SKM-1 treated with dmso at 0.1 percent for 144 hours (cell line): ENCODE measurements at regions not wholly inside any gene's neighbourhood (a gene's known extent, or its start where the extent isn't known, plus 50 kb on each side); places are given as distances from the start of the nearest gene placed in this dataset.
"Not testable (repeated sequence)": the region's sequence is repeated elsewhere in the genome, so short reads cannot be mapped to it uniquely, and the experiment has no call there.

Source experiments
- DNase-seq: peaks from one replicate; lab custom pipeline; 2025; ENCODE audit not compliant: unreplicated experiment; lab: John Stamatoyannopoulos, UW

DNA sequence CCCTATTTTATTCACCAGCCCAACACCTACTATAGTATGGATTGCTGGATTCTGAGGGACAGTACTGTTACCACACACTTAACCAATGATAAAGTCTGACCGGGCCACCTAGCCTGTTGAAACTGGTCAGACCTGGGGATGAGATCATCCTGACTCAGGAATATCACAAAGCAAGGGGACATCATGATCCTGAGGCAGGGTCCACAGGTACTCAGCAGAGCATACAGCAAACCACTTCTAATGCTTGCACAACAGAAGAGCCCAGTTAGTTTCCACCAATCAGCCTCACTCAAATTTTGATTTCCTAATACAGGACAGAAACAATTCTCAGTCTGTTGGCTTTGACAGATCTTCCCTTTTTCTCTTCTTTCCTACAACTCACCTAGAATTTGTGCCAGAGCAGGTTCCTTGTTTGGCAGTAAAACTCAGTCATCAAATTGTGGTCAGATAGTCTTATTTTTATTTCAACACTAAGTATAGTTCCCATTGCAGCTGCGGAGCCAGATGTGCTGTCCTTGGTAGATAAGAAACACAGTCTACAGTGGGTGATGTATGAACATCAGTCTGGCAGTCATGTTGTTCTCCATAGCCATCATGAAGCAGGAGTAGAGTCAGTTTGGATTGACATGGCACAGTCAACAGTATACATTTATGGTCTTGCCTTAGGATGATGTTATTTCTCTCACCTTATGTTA lies 90.1 kb upstream of the PRR23C start:
- DNase-seq, result no peak

DNA sequence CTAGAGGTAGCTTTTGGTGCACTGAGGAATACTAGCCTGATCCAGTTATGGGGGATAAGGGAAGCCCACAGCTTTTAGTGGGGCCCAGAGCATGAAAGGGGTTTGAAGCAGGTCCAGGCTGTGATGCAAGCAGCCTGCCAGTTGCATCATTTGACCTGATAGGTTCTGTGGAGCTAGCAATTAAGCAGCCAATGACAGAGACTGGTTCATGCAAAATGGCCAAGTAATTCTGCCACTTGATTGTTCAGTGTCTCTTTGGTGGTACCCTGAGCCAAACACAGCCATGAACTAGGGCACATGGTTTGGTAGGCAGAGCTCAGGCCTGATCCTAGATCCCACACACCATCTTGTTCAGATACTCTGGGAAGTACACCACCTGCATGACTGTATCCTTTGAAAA lies 91.0 kb upstream of the PRR23C start:
- no peak for DNase-seq

DNA sequence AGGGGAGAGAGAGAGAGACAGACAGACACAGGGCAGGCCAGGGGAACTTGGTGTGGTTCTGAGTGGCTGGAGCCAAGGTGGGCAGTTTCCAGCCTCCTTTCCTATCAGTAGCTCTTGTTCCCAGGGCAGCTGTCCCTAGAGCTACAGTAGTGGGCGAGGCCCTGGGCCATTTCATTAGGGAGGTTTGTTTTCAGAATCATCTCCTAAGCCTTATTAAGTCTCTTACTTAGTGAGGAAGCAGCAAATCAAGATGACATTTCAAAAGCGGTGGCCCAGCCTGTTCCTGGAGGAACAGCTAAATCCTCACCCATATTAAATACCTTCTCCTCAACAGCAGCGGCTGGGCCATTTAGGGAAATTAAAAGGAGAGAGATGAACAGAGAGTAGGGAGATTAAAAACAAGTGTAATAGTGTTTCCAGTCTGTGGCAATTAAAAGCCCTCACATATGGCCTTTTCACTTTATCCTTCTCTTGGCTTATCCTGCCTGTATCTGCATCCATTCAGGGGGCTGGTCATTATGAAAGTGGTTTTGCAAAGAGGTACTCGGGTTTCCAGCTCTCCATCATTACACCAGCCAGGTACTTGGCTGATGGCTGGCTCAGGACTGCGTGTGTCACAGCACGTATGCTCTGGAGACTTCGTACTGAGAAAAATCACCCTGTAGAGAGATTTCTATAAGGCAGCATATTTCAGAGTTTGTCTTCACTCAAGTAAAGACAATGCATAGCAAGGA lies 91.9 kb upstream of the PRR23C start:
- no peak for DNase-seq

DNA sequence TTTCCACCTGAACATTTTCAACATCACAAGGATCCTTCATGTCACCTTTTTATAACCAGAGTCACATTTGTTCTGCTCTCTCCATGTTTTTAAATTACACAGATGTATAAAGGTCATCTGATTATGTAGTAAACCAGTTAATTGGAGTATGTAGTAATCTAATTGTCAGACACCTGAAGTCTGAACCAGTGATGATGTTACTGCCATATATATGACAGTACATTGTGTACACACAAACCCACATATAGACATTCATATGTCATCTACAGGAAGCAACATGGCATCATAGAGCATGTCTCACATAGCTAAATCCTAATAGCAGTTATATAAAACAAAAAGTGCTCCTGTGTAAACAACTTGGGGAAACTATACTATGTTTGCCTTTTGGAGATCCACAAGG lies 95.9 kb upstream of the PRR23C start:
- no peak for DNase-seq

DNA sequence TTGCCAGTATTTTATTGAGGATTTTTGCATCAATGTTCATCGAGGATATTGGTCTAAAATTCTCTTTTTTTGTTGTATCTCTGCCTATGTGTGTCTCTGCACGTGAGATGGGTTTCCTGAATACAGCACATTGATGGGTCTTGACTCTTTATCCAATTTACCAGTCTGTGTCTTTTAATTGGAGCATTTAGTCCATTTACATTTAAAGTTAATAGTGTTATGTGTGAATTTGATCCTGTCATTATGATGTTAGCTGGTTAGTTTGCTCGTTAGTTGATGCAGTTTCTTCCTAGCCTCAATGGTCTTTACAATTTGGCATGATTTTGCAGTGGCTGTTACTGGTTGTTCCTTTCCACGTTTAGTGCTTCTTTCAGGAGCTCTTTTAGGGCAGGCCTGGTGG lies 101.3 kb upstream of the PRR23C start:
- DNase-seq, result not testable (repeated sequence)

DNA sequence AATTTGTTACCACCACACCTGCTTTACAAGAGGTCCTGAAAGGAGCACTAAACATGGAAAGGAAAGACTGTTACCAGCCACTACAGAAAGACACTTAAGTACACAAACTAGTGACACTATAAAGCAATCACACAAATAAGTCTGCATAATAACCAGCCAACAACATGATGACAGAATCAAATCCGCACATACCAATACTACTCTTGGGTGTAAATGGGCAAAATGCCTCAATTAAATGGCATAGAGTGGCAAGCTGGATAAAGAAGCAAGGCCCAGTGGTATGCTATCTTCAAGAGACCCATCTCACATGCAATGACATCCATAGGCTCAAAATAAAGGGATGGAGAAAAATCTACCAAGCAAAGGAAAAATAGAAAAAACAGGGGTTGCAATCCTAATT lies 106.8 kb upstream of the PRR23C start:
- no peak for DNase-seq

DNA sequence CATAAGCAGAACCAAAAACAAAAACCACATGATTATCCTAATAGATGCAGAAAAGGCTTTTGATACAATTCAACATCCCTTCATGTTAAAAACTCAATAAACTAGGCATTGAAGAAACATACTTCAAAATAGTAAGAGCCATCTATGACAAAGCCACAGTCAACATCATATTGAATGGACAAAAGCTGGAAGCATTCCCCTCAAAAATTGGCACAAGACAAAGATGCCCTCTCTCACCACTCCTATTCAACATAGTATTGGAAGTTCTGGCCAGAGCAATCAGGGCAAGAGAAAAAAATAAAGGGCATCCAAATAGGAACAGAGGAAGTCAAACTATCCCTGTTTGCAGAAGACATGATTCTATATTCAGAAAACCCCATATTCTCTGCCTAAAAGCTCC lies 108.7 kb upstream of the PRR23C start:
- not testable (repeated sequence) for DNase-seq

DNA sequence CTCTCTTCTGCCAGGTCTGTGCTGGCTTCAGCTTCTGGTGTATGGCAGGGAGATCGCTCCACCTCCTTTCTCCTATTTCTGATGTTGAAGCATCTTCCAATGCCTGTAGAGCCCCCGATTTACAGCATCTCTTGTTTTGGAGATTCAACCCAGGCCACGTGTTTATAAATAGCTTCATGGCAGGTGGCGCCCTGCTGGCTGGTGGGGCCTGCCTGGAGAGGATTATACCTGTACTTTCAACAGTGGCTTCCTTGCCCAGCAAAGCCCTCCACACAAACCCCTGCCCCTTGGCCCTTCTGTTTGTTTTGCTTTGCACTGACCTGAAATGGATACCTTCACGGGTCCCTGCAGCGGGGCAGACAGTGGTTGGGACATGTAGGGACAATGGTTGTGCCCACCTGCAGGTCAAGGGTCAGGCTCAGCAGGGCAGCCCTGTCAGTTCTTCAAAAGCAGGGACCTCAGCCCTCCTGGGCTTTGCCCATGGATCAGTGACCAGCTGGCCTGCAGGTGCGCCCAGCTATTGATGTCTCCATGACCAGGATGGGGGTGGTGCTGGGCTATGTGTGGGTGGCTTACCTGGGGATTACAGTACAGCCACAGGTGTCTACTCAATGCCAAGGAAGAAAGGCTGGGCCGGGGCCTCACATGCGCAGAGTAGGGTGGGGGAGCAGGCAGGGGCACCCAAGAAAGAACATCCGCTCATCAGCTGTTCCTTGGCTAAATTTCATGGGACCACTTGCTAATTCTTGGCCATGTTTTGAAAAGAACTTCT lies 112.7 kb upstream of the PRR23C start:
- DNase-seq, result no peak

DNA sequence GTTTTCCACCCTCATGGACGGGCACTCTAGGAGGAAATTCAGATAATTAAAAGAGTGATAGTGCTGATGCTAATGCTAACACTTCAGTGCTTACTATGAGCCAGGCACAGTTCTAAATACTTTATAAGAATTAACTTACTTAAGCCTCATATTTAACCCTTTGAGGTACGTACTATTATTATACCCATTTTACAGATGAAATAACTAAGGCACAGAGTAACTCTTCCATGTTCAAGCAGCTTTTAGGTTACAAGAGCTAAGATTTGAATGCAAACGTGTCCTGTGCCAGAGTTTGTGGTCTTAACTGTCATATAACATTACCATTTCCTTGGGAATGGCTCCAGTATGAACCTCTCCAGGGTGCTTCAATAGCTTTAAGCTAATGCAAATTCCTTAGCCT lies 114.7 kb upstream of the PRR23C start:
- DNase-seq, result no peak

DNA sequence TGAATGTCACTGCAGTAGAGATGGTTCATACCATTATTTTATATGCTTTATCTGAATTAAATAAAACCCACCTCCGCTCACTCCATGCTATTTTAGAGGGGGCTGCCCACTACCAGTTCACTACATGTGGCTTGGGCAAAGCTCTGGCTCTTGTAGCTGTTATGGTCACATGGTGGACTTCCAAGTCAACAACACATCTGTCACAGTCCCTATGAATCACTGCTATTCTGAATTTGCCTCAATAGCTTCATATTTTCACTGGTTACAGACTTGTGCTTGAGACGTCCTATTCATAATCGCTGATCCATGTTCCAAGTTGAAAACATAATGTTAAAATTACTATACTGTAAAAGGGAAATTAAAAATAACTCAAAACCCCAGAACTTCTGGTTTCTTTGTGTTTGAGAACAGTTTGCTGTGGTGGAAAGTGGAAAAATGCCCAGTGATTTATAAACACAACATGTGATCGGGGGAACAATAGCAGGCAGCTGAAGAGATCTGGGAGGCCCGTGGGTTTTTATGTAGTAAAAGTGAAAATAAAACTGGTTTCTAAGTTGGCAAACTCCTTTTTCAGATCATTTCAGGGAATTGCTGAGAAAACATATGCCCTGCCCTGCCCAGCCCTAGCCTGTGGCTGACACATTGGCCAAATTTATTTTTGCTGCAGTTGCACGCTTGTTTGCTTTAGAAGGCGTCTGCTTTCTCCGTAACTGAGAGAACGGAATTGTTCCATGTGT lies 128.8 kb upstream of the PRR23C start:
- no peak for DNase-seq

DNA sequence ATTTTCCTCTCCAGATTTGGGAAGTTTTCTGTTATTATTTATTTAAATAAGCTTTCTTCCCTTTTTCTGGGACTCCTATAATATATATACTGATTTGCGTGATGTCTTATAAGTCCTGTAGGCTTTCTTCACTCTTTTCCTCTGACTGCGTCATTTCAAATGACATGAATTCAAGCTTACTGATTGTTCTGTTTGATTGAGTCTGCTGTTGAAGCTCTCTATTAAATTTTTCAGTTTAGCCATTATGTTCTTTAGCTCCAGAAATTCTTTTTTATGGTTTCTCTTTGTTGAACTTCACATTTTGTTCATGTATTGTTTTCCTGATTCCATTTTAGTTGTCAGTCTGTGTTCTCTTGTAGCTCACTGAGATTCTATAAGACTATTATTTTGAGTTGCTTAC lies 135.8 kb upstream of the PRR23C start:
- no peak for DNase-seq

DNA sequence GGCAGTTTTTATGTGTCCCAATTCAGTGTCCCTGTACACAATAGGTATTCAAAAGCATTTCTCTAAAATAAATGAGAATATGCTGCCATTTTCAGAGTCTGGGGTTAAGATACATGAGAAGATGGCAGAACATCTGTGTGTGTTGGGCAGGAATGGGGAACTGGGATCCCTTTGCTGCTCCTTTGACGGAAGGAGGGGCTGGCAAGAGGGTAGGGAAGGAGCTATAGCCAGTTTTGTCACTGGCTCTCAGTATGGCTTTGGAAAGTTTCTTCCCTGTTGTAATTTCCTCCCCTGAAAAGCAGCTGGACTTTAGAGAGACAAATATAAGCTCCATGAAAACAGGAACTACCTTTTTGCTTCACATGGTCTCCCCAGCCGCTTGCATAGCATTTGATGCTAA lies 137.5 kb upstream of the PRR23C start:
- no peak for DNase-seq

DNA sequence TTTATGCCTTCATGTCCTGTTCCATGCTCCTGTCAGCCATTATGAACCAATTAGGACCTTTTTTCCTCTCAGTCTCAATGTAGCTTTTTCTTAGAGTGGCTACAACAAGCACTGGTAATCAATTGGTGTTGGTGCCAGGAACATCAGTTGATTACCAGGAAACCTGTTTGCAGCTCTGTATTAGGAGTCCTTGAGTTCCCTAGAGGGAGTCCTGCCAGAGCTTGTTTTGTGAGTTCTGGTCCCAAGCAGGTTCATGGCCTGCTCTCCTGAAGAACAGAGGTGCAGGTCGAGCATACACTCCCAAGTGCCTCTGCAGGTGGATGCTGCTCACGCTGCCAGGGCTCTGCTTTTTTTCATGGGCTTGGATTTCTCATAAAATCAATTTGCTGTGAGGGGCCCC lies 137.9 kb upstream of the PRR23C start:
- DNase-seq, result no peak

DNA sequence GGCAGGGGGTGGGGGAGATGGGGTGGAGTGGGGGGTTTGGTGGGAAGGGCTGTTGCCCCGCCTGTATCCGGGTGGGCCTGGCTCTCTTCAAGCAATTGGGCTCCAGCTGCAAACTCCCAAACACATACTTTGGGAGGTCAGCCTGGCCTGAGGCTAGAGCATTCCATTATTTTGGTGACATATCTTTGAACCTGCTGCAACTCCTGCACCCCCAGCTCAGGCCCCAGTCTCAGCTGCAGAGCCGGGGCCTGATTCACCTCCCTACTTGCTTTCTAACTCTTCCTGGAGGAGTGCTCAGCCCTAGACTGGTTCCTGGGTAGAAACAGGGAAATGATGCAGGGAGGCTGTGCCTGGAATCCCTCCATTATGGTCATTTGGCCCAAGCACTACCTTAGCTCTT lies 140.8 kb upstream of the PRR23C start:
- DNase-seq, result no peak

DNA sequence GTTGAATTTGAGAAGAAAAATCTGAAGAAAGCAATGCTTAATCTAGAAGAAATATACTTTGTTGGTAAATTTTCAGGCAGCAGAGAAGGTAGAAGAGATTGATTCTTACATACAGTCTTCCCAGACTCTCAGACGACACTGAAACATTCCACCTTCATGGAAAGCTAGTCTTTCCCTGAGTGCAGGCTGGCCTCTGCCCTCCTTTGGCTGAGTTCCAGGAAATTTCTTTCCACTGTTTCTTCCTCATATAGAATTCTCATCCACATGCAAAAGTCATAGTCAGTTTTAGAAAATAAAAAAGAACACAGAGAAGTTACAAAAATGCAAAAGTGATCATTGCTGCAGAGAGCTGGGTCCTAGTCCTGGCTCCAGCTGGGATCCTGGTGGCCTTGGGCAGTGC lies 142.5 kb upstream of the PRR23C start:
- DNase-seq, result no peak

DNA sequence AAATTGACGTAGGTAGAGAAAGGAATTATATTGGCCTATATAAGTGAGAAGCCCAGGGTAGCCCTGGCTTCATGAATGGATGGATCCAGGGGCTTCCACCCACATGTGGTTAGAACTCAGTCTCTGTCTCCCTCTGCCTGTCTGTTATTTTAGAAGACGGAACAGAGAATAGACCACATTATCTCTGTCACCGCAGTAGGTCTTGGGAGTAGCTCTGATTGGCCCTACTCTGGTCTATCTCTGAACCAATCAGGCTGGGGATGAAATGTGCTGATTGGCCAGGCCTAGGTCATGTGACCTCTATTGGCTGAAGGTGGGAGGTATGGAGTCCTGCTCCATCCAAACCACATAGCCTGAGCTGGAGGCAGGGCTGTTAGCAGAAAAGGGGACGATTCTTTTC lies 143.0 kb upstream of the PRR23C start:
- DNase-seq, result no peak

DNA sequence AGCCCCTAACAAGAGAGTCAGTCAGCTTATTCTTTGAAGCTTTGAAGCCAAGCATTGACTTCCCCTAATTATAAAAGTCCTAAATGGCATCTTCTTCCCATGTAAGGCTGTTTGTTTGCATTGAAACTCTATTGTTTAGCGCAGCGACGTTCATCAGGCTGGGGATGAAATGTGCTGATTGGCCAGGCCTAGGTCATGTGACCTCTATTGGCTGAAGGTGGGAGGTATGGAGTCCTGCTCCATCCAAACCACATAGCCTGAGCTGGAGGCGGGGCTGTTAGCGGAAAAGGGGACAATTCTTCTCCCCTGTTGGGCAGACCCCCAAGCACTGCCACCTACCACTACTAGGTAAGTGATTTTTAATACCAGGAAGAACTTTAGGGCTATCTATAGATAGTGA lies 145.3 kb upstream of the PRR23C start:
- no peak for DNase-seq

DNA sequence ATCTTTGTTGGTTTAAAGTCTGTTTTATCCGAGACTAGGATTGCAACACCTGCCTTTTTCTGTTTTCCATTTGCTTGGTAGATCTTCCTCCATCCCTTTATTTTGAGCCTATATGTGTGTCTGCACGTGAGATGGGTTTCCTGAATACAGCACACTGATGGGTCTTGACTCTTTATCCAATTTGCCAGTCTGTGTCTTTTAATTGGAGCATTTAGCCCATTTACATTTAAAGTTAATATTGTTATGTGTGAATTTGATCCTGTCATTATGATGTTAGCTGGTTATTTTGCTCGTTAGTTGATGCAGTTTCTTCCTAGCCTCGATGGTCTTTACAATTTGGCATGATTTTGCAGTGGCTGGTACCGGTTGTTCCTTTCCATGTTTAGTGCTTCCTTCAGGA lies 149.4 kb upstream of the MRPS22 start:
- DNase-seq, result not testable (repeated sequence)

DNA sequence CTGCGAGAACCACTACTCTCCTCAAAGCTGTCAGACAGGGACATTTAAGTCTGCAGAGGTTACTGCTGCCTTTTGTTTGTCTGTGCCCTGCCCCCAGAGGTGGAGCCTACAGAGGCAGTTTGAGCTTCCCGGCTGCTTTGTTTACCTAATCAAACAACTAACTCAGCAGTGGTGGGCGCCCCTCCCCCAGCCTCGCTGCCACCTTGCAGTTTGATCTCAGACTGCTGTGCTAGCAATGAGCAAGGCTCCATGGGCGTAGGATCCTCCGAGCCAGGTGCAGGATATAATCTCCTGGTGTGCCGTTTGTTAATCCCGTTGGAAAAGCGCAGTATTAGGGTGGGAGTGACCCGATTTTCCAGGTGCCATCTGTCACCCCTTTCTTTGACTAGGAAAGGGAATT lies 147.7 kb upstream of the MRPS22 start:
- DNase-seq, result not testable (repeated sequence)

DNA sequence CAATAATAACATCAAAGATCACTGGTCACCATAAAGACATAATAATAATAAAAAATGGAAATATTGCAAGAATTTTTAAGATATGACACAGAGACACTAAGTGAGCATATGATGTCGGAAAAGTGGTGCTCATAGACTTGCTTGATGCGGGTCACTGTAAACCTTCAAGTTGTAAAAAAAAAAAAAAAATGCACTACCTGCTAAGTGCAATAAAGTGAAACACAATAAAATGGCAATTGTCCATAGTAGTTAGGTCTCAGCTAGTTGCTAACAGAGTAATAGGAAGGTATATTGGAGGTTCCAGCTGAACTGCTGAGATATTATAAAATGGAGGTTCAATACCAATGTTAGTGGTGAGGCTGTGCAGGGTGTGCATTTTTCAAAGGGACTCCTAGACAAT lies 146.6 kb upstream of the MRPS22 start:
- DNase-seq, result no peak

DNA sequence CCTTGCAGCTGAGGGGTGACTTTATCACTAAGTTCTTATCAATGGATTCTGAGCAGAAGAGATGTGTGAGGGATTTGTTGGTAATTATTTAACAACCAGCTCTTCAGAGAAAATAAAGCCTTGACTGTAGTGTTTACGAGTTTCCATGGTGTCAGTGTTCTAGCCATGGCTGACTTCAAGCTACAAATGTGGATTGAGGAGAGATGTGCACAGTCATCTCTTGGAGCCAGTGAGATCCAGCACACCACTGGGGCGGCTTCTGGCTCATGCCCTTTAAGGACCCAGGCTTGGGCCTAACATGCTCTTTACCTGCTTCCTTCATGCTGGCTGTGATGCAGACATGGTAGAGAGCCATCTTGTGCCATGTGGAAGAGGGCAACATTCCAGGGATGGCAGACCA lies 145.6 kb upstream of the MRPS22 start:
- no peak for DNase-seq
